ENCODE measurements at regions not wholly inside any gene's neighbourhood (a gene's known extent, or its start where the extent isn't known, plus 50 kb on each side); places are given as distances from the start of the nearest gene placed in this dataset.

- H3K27me3 ChIP-seq (ENCODE audit: control insufficient read depth in 1 of 2, insufficient read depth in 2 of 2, low read length in 2 of 2): no peaks in the 10 kb centered on the region
- WGBS (ENCODE audit: low lambda C conversion rate): 21% methylated on average over 2 of the region's 2 CpGs
- H3K27ac ChIP-seq (ENCODE audit: extremely low read length, insufficient read depth, low read length): no peak overlapping the region
- ATAC-seq (no peak), FAIRE-seq (no peak), DNase-seq (ENCODE audit: low spot score) (no peak)
- H3K9ac ChIP-seq (ENCODE audit: insufficient read depth, low read depth, low read length): no peak overlapping the region
- intact Hi-C loops (cut with micrococcal nuclease; ENCODE audit: unreplicated experiment): no loop called here
- no peak overlapping the region for H2AFZ ChIP-seq (ENCODE audit: low read length)
- no peak overlapping the region for H3K4me3 ChIP-seq (replicated peaks in 1 of 3; ENCODE audit: insufficient read depth in 1 of 3, low read depth in 2 of 3, low read length in 3 of 3)
- H3K9me3 ChIP-seq (ENCODE audit: low read length): no peaks in the 10 kb centered on the region
- H3K36me3 ChIP-seq (replicated peaks in 1 of 2; ENCODE audit: control insufficient read depth in 1 of 2, insufficient read depth in 2 of 2, low read length in 2 of 2): no peaks in the 10 kb centered on the region
- no peaks in the 10 kb centered on the region for H3K79me2 ChIP-seq (ENCODE audit: insufficient read depth, low read length)
- in situ Hi-C loops (cut with HindIII; ENCODE audit: extremely low pct_ligation_motif_present, low pct_unique_long_range_greater_than_20kb): no loop called here
- TF ChIP-seq ZFP1 (CRISPR knock-in tag; IDR thresholded peaks at IDR 0.05) (no peak), ZFP91 (CRISPR knock-in tag; IDR thresholded peaks at IDR 0.05; ENCODE audit: borderline replicate concordance) (no peak), ZNF3 (CRISPR knock-in tag; IDR thresholded peaks at IDR 0.05) (no peak), HIC2 (CRISPR knock-in tag; IDR thresholded peaks at IDR 0.05; ENCODE audit: low read depth) (no peak), NFE2L2 (IDR thresholded peaks at IDR 0.05; ENCODE audit: low read length) (no peak), CREBL2 (CRISPR knock-in tag; IDR thresholded peaks at IDR 0.05; ENCODE audit: borderline replicate concordance) (no peak), TBX2 (CRISPR knock-in tag; IDR thresholded peaks at IDR 0.05; ENCODE audit: borderline replicate concordance) (no peak), TEAD2 (CRISPR knock-in tag; IDR thresholded peaks at IDR 0.05) (no peak)
- BruUV-seq (replicated peaks): no TSS peak
- H3K4me2 ChIP-seq (ENCODE audit: low read depth, low read length): no peak overlapping the region
- ChIA-PET POLR2A (no interaction called here), CTCF (ENCODE audit: low intra/inter-chr PET ratio, low total read pairs) (no interaction called here)
- H4K20me1 ChIP-seq (ENCODE audit: insufficient read depth, low read length): no peaks in the 10 kb centered on the region
- H3K4me1 ChIP-seq (ENCODE audit: insufficient read depth, low read length): no peaks in the 10 kb centered on the region
These were observed 137.0 kb upstream of the BMP2 start for GRCh38 chr20:6630514-6630913.
